SK-MEL-5 (cell line): ENCODE measurements at regions not wholly inside any gene's neighbourhood (a gene's known extent, or its start where the extent isn't known, plus 50 kb on each side); places are given as distances from the start of the nearest gene placed in this dataset.
"Not testable (repeated sequence)": the region's sequence is repeated elsewhere in the genome, so short reads cannot be mapped to it uniquely, and the experiment has no call there.

Source experiments
- DNase-seq: peaks from one replicate; pipeline ENCODE4 v3.0.0-alpha.2; 2016; ENCODE audit warnings: low read depth, low spot score
- in situ Hi-C: cut with HindIII; loops from 2 replicates; pipeline ENCODE4 v1.10.0; 2016; ENCODE audit warnings: low sequenced_read_pairs, high pct_unique_total_duplicates, low pct_unique_long_range_greater_than_20kb

DNA sequence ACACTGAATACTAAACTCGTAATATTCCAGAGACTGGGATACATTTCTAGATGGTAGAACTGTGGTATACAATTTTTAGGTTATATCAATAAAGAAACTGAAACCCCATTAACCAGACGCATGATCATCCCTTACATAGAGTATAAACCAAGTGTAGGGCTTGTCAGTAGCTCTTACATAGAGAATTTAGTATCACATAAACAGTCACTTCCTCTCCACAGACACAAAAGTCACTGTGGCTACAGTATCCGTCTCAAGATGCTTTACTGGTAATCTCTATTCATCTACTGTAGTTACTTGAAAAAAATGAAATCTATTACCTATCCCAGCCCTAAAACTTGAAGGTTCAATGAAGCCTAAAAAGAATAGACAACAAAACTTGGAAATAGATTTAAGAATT is 252.3 kb upstream of the TMPRSS15 start:
- in situ Hi-C loops = no loop called here
- DNase-seq = peak; percentile 11

DNA sequence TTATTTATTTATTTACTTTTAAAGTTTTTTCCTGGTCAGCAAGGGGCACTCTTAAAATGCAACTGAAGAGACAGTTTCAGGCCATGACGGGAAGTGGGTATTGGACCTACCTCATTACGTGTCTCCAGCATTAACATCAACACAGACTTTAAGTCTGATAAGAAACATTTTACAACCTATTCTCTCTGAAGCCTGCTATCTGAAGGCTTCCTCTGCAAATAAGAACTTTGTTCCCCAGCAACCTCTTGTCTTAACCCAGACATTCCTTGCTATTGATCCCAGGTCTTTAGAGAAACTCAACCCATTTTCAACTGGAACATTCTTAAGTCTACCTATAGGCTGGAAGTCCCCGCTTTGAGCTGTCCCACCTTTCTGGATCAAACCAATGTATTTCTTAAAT is 258.3 kb upstream of the TMPRSS15 start:
- in situ Hi-C loops = no loop called here
- no peak for DNase-seq

DNA sequence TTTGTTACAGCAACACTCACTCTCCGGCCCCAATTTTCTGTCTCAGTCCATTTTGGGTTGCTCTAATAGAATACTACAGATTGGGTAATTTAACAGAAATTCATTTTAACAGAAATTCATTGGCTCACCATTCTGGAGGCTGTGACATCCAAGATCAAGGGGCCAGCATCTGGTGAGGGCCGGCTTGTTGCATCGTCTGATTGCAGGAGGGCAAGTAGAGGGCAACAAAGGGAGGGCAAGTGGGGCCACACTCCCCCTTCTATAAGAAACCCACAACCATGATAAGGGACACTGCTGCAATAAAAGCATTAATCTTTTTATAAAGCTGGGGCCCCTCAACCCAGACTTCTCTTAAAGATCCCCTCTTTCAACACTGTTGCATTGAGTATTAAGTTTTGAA is 260.1 kb upstream of the TMPRSS15 start:
- no peak for DNase-seq
- in situ Hi-C loops = no loop called here

DNA sequence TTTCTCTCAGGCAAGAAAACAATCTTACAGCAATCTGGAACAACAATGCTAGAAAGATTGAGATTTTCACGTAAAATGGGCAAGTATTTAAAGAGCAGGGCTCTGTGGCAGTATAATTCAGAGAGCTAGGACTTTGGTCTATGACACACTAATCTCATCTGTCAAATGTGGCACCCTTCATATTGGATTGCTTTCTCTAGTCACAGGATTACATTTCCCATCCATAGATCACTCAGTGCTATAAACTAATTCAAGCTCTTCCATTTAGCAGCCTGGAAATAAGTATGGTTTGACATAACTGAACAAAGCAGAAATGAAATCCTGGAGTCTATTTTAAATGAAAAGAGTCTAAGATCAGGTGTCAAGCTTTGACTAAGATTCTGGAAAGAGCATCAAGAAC is 263.1 kb upstream of the TMPRSS15 start:
- DNase-seq = no peak
- in situ Hi-C loops = no loop called here

DNA sequence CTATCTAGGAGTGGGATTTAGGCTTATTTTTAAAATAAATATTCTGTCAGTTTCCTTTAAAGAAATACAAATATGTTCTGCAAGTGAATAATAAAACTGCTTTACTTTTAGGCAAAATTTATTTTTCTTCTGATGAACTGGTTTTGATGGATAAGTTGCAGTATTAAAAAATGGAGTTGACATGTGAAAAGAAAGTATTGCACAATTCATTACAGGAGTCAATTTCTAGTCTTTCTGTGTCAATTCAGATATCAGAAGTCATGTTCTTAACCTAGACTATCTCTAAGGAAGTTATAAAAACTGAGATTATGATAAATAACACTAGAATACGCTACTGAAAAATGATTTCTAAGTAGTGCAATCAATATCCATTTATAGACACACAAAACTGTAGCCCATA is 270.2 kb upstream of the TMPRSS15 start:
- in situ Hi-C loops = no loop called here
- no peak for DNase-seq

DNA sequence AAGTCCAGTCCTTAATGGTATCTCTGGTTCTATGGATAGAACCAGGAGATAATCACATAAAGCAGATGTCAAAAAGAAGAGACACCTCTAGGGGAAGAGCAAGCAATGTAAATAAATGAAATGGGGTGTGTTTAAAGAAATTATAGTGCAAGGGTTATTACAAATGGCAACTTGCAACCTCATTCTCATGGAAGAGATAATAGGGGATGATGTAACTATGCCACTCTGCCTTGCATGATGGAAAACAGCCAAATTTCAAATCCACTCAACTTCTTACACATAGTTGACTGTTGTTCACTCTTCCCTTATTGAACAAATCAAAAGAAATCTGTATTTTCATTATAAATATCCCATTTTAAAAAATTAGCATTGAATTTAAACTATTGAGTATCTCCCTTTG is 274.0 kb upstream of the TMPRSS15 start:
- in situ Hi-C loops = no loop called here
- DNase-seq = no peak

DNA sequence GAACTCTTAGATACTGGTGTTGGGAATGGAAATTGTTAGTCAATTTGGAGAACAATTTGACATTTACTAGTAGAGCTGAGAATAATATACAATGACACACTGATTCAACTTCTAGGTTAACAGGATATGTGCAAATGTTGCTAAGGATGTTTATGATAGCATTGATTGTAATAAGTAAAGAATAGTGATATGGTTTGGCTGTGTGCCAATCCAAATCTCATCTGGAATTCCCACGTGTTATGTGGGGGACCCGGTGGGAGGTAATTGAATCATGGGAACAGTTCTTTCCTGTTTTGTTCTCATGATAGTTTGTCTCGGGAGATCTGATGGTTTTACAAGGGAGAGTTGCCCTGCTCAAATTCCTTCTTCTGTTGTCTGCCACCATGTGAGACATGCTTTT is 302.4 kb upstream of the TMPRSS15 start:
- peak; percentile 90 for DNase-seq
- in situ Hi-C loops = no loop called here

DNA sequence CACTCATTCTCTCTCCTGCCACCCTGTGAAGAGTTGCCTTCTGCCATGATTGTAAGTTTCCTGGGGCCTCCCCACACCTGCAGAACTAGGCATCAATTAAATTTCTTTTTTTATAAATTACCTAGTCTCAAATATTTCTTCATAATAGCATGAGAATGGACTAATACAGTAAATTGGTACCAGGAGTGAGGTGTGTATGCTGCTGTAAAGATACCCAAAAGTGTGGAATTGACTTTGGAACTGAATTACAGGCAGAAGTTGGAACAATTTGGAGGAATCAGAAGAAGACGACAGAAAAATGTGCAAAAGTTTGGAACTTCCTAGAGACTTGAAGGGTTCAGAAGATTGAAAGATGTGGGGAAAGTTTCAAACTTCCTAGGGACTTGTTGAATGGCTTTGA is 308.1 kb upstream of the TMPRSS15 start:
- in situ Hi-C loops = no loop called here
- DNase-seq = no peak

DNA sequence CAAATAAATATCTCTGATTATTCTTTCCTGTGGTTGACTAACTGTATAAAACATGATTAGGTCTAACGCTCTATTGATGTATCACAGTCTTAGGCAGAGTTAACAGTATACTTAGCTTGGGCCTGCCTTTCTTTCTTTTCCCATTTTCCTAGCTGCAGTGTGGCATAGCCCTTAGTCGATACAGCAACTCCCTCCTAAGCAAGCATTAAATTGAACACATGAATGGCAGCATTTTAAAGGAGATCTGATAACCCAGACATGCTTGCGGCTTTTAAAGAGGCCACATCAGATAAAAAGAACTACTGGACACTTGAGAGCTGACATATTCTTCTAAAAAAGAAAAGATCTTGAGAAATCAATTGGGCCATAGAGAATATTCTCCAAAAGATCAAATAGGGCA is 312.0 kb upstream of the TMPRSS15 start:
- no peak for DNase-seq
- in situ Hi-C loops = no loop called here

DNA sequence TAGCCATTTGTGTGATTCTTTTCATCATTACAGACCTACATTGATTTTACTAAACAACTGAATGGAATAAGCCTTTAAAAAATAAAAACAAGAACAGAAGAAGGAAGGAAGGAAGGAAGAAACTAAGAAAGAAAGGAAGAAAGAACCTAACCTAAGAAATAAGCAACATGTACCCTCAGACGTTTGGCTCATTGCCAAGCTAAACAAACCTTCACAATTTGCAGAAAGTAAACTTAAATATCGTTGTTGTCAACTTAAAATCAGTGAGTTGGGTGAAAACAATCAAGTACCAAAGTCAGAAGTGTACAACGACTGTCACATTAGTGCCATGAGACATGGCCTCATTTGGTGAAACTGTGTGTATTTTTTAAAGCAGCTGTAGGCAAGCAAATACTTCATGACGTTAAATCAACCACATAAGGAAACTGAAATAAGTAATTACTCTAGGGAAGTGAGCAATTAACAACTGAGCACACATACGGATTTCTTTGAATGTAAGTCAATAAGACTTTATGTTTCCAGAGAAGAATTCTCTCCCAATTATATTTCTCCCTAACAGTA is 313.1 kb upstream of the TMPRSS15 start:
- peak; percentile 31 for DNase-seq
- in situ Hi-C loops = no loop called here

DNA sequence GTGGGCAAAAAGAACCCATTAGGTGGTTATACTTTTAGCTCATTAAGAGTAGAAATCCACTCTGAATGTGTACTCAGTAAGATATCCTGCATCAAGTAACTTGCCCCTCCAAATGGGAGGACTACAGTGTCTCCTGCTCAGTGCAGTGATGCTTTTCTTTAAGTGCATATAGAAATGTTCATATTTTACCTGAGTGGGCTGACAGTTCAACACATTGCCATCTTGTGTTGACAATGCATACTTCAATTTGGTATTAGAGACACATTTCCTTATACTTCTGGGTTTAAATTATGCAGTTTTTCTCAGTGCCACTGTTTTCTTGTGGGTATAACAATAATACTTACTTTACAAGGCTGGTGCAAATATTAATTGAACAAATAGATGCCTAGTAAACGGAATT is 318.6 kb upstream of the TMPRSS15 start:
- in situ Hi-C loops = no loop called here
- peak; percentile 8 for DNase-seq

DNA sequence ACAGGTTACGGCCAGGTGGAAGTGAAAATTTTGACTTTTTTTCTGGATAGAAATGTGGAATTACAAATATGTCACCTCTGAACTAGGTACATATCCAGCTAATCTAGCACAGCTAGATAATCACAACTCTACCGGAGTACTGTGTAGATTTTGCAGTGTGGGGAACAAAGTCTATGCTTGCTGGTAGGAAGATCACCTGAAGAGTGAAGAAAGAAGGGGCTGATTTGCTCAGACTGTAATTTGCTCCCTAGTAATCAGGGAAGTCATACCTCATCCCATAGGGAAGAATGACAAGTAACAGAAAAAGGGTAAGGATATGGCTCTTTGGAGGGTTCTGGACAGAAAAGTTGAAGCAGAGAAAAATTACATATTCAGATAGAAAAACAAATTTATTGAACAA is 319.6 kb upstream of the TMPRSS15 start:
- in situ Hi-C loops = no loop called here

DNA sequence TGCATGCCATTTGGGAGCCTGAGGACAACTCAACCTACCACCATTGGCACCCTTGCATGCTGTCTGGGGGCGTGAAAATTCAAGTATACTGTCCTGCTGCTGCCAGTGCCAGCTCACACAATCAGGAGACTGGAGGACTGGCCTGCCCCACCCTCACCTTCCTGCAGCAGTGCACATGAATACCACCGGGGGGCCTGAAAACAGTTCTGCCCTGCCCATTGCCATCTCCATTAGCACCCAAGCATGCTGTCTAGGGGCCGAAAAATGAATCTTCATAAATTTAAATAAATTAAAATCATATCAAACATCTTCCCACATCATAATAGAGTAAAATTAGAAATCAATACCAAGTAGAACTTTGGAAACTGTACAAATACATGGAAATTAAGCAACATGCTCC is 322.1 kb upstream of the TMPRSS15 start:
- peak; percentile 4 for DNase-seq
- in situ Hi-C loops = no loop called here

More for the DNA sequence above, 319.6 kb upstream of the TMPRSS15 start:
- no peak for DNase-seq

DNA sequence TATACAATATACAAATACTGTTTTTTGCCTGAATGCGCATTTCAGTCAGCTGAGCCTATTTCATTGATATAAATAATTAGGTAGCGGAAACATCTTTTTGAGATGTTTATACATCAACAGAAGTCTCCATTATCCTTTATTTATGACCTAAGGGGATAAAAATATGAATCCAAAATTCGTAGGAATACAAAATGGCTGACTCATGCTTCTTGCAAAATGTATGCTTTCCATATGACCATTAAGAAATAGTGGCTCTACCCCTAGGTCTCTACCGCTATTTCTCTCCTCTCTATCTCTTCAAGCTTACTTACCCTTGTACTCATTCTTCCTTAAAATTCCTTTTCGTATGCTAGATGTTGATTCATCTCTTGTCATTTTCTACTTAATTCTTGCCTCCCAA is 338.4 kb upstream of the TMPRSS15 start:
- in situ Hi-C loops = no loop called here
- DNase-seq = no peak

DNA sequence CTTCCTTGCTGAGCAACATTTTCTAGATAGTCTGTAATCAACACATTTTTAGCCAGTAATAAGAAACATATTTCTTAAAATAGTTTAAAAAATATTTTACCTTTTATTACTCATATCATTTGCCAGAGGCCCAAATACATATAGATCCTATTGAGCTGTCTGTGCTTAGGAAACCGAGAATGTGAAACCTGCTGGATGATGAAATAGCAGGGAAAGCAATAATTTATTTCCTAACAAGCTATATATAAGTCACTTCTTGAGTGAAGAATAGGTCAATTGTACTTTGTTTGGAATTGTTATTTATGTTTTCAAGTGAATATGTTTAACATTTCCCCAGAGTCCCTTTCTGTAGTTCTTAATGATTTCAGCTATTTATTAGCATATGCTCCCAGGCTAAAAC is 339.9 kb upstream of the TMPRSS15 start:
- in situ Hi-C loops = no loop called here
- DNase-seq = peak; percentile 54

DNA sequence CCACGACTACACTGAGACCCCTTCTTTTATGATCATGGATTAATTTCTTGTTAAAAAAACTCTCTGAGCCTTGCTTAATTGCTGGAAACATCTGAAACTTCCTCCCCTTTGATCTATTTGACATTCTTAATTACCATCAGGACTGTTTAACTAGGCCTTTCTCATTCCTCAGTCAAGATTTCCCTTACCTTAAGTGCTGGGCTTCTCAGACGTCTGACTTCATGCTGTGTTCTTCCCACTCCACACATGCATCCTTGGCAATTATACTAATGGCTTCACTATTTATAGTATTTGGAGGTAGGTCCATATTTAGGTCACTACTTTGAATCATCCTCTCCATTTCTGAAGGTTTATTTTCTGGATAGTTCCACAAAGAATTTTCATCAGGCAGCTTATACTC is 341.3 kb upstream of the TMPRSS15 start:
- DNase-seq = no peak
- in situ Hi-C loops = no loop called here

DNA sequence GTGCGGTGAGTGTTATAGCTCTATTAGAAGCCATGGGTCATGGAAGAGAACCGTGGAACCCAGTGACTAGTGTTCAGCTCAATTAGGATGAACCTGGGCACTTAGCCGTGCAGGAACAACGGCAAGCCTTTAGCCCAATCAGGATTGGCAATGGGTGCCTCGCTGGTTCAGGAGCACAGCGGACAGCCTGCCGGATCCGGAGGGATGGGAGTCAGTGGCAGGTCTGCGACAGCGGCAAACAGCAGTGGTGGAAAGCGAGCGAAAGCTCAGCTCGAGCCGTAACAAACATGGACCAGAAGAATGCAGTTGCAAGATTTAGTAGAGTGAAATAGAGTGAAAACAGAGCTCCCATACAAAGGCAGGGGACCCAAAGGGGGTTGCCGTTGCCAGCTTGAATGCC is 349.3 kb upstream of the TMPRSS15 start:
- in situ Hi-C loops, DNase-seq: not testable (repeated sequence)

DNA sequence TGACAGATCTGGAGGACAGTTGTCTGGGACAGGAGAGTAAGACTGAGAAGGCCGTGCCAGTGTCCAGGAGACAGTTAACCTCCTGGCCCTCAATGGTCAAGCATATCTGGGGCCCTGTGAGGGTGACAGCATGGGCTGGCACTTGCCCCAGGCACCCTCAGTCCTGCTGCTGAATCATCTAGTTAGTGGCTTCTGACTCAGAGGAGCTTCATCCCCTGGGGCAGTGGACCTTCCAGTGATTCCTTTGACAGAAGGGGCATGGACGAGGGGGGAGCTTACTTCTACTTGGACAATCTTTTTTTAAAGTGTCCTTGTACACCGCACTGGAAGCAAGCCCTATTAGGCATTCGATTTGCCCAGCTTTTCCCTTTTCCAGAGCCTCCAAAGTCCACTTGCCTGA is 352.7 kb upstream of the TMPRSS15 start:
- in situ Hi-C loops = not testable (repeated sequence)

DNA sequence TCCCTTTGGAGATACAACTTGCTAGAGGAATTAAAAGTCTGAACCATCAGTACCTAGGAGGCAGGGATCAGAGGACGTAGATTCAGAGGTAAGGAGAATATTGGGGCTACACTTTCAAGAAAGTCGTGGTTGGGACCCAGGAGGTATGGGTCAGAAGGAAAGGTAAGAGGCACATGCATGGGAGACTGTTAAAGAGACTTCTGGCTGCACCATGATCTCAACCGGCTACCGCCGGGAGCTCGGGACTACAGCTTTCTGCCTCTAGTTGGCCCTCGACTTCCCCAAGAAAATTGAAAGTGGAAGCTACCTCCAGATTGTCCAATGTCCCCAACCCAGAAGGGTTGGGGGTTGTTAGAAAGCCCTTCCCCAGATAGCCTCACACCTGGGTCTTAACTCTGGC is 355.7 kb upstream of the TMPRSS15 start:
- in situ Hi-C loops = no loop called here
- DNase-seq = no peak

More for the DNA sequence above, 352.7 kb upstream of the TMPRSS15 start:
- peak; percentile 23 for DNase-seq

DNA sequence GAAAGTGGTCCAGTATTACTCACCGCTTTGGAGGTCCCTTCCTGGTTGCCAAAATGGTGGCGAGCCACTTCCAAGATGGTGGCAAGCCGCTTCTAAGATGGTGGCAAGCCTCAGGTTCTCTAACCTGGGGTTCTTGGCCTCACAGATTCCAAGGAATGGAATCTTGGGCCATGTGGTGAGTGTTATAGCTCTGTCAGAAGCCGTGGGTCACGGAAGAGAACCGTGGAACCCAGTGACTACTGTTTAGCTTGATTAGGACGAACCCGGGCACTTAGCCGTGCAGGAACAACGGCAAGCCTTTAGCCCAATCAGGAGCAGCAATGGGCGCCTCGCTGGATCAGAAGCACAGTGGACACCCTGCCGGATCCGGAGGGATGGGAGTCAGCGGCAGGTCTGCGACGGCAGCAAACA is 356.2 kb upstream of the TMPRSS15 start:
- in situ Hi-C loops = no loop called here
- DNase-seq = no peak
